MCF 10A (cell line): ENCODE measurements at regions not wholly inside any gene's neighbourhood (a gene's known extent, or its start where the extent isn't known, plus 50 kb on each side); places are given as distances from the start of the nearest gene placed in this dataset.

Experiments used
- BruUV-seq: library from RNA; stranded (reverse); fragments of 400-500 nt; replicated peaks from 2 replicates; lab custom pipeline; 2021; lab: Mats Ljungman, UMichigan
- CTCF ChIA-PET: fragments of 300-600 bp; sonication (Branson Sonifier 250); formaldehyde crosslinking; extraction: SDS; loops from one replicate; lab custom pipeline; 2021; ENCODE audit warnings: antibody characterized with exemption, inconsistent platforms; lab: Yijun Ruan, JAX
- POLR2A ChIA-PET: fragments of 300-600, 350-650 bp; sonication (Branson Sonifier 250); formaldehyde crosslinking; extraction: SDS; loops from one replicate; lab custom pipeline; 2020; ENCODE audit warnings: antibody characterized with exemption, inconsistent platforms; lab: Yijun Ruan, JAX
- DNase-seq: peaks from one replicate; pipeline ENCODE4 v3.0.0-alpha.2; 2018; ENCODE audit not compliant: unreplicated experiment
- H3K27ac Mint-ChIP-seq: one replicate; pipeline ENCODE4 v1.8.0; 2022; ENCODE audit warnings: mild to moderate bottlenecking, low read depth, mixed read lengths; ENCODE audit not compliant: unreplicated experiment
- H3K27me3 Mint-ChIP-seq: one replicate; pipeline ENCODE4 v1.8.0; 2022; ENCODE audit warnings: mixed read lengths; ENCODE audit not compliant: insufficient read depth, unreplicated experiment
- H3K36me3 Mint-ChIP-seq: one replicate; pipeline ENCODE4 v1.8.0; 2022; ENCODE audit warnings: mild to moderate bottlenecking, moderate library complexity, mixed read lengths; ENCODE audit not compliant: insufficient read depth, unreplicated experiment
- H3K4me1 Mint-ChIP-seq: one replicate; pipeline ENCODE4 v1.8.0; 2022; ENCODE audit warnings: mixed read lengths; ENCODE audit not compliant: insufficient read depth, unreplicated experiment
- H3K4me3 Mint-ChIP-seq: one replicate; pipeline ENCODE4 v1.8.0; 2022; ENCODE audit warnings: mild to moderate bottlenecking, moderate library complexity, mixed read lengths; ENCODE audit not compliant: unreplicated experiment
- H3K9me3 Mint-ChIP-seq: one replicate; pipeline ENCODE4 v1.8.0; 2022; ENCODE audit warnings: mixed read lengths; ENCODE audit not compliant: unreplicated experiment
- intact Hi-C: fragments of 100-400 bp; cut with micrococcal nuclease; formaldehyde crosslinking; loops from 2 replicates; pipeline ENCODE4 v1.14.1; 2022
- TF ChIP-seq, protein P1 (sequence below): fragments of 200-600 bp; IDR thresholded peaks from one replicate; pipeline ENCODE4 v1.8.0; 2022; ENCODE audit warnings: antibody characterized with exemption, mild to moderate bottlenecking; ENCODE audit not compliant: unreplicated experiment

DNA sequence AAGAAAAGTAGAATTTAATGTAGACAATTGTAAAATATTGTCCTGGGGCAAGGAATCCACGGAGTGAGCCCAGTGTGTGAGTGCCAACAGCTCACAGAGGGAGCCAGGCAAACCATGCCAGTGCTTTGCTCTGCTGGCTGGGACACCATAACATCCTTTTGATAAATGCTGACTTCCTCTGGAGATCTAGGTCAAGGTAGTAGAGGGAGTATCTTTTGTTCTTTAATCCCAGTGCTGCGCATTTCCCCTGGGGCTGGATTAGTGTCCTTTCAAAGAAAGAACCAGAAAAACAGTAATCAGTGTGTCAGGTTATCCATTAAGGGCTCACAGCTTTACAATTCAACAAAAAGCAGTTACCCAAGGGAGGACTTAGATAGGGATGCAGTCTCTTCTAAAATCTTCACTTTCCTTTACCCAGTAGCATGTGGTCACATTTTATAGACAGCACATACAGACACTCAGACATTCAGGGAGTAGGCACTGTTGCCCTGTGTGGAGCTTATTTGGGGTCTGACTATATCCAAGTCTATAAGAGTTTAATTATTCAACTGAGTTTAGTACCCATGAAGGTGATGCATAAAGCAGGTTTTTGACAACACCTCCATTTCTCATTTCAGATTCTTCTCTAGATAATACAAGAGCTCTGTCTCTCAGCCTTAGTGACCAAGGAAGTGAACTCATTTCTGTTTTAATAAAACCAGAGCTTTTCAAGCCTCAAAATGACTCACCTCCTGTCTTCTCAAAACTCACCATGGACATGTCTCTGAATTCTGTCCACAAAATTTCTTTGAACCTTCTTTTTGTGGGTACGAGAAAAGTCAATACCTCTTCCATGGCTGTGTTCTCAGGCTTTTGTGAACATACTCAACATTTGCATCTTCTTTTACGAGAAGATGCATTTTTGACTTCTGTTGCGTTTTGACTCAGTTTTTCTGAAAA, 215.3 kb downstream of the BRINP2 start:
- Mint-ChIP-seq H3K36me3 (no peaks in the 10 kb centered on the region), H3K27me3 (peaks cover 11% of the 10 kb centered on the region), H3K9me3 (peaks cover 7% of the 10 kb centered on the region), H3K4me3 (no peak overlapping the region), H3K27ac (no peak overlapping the region), H3K4me1 (peaks cover 18% of the 10 kb centered on the region)
- DNase-seq = no peak
- POLR2A ChIA-PET = no interaction called here
- no TSS peak for BruUV-seq
- CTCF ChIA-PET = interaction anchor here (0.6 to 1.6 kb wide), 2 partner anchors 8 to 102 kb away, joined by 3 read pairs; no protein-coding TSS in a partner anchor
- intact Hi-C loops = no loop called here
- TF ChIP-seq, protein P1, sequence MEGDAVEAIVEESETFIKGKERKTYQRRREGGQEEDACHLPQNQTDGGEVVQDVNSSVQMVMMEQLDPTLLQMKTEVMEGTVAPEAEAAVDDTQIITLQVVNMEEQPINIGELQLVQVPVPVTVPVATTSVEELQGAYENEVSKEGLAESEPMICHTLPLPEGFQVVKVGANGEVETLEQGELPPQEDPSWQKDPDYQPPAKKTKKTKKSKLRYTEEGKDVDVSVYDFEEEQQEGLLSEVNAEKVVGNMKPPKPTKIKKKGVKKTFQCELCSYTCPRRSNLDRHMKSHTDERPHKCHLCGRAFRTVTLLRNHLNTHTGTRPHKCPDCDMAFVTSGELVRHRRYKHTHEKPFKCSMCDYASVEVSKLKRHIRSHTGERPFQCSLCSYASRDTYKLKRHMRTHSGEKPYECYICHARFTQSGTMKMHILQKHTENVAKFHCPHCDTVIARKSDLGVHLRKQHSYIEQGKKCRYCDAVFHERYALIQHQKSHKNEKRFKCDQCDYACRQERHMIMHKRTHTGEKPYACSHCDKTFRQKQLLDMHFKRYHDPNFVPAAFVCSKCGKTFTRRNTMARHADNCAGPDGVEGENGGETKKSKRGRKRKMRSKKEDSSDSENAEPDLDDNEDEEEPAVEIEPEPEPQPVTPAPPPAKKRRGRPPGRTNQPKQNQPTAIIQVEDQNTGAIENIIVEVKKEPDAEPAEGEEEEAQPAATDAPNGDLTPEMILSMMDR = no peak

DNA sequence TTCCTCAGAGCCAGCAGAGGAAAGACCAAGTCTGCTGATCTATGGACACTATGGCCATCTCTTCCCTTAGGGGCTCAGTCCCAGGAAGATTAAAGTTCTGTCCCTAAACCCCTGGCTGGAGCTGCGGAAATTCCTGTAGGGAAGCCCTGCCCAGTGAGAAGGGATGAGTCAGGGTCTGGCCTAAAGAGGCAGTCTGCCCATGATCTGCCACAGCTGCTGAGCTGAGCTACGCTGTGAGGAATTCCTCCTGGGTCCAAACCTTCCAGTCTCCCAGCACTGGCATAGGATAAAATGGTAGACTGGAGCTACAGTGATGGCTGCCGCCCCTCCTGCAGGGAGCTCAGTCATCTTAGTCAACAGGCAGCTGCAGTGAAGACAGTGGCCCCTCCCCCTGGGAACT, 213.7 kb downstream of the BRINP2 start:
- ChIA-PET POLR2A (no interaction called here), CTCF (interaction anchor here (0.5 kb wide), 1 partner anchor 286 kb away, joined by 3 read pairs; no protein-coding TSS in a partner anchor)
- intact Hi-C loops = no loop called here
- Mint-ChIP-seq H3K27me3 (peaks cover 11% of the 10 kb centered on the region), H3K36me3 (no peaks in the 10 kb centered on the region), H3K9me3 (peaks cover 7% of the 10 kb centered on the region), H3K4me1 (peaks cover 18% of the 10 kb centered on the region), H3K4me3 (no peak overlapping the region), H3K27ac (no peak overlapping the region)
- peak; percentile 31 for DNase-seq
- TF ChIP-seq, protein P1 = no peak
- BruUV-seq = no TSS peak

DNA sequence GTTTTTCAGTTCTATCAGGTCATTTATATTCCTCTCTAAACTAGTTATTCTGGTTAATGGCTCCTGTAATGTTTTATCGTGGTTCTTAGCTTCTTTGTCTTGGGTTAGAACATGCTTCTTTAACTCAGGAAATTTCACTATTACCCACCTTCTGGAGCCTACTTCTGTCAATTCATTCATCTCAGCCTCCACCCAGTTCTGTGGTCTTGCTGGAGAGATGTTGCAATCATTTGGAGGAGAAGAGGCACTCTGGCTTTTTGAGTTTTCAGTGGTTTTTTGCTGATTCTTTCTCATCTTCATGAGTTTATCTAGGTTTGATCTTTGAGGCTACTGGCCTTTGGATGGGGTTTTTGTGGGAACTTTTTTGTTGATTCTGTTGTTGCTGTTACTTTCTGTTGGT, 213.0 kb downstream of the BRINP2 start:
- Mint-ChIP-seq H3K9me3 (peaks cover 7% of the 10 kb centered on the region), H3K27ac (no peak overlapping the region), H3K4me1 (peaks cover 18% of the 10 kb centered on the region), H3K27me3 (peaks cover 11% of the 10 kb centered on the region), H3K36me3 (no peaks in the 10 kb centered on the region), H3K4me3 (no peak overlapping the region)
- TF ChIP-seq, protein P1 = no peak
- POLR2A ChIA-PET = no interaction called here
- no peak for DNase-seq
- BruUV-seq = no TSS peak
- intact Hi-C loops = no loop called here
- CTCF ChIA-PET = no interaction called here

DNA sequence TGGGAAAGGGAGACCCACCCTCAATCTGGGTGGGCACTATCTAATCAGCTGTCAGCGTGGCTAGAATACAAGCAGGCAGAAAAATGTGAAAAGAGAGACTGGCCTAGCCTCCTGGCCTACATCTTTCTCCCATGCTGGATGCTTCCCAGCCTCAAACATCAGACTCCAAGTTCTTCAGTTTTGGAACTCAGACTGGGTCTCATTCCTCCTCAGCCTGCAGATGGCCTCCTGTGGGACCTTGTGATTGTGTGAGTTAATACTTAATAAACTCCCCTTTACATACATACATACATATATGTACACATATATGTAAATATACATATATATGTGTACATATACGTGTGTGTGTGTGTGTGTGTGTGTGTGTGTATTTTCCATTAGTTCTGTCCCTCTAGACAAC, 207.1 kb downstream of the BRINP2 start:
- Mint-ChIP-seq H3K4me3 (no peak overlapping the region), H3K27ac (no peak overlapping the region), H3K9me3 (peaks cover 7% of the 10 kb centered on the region), H3K27me3 (peaks cover 11% of the 10 kb centered on the region), H3K36me3 (no peaks in the 10 kb centered on the region), H3K4me1 (no peaks in the 10 kb centered on the region)
- intact Hi-C loops = no loop called here
- ChIA-PET POLR2A (no interaction called here), CTCF (interaction anchor here (0.6 to 1.0 kb wide), 2 partner anchors 8 to 480 kb away, joined by 3 read pairs; no protein-coding TSS in a partner anchor)
- DNase-seq = no peak
- no TSS peak for BruUV-seq
- TF ChIP-seq, protein P1 = no peak
